GM12878 (cell line): ENCODE measurements at regions not wholly inside any gene's neighbourhood (a gene's known extent, or its start where the extent isn't known, plus 50 kb on each side); places are given as distances from the start of the nearest gene placed in this dataset.

Experiments used
- ATAC-seq: fragments of 200-7000 bp; cut with Tn5 transposase; 3 replicates; pipeline ENCODE4 v1.9.1; 2020; ENCODE audit warnings: mild to moderate bottlenecking, moderate library complexity
- BruUV-seq: library from RNA; stranded (reverse); fragments of 400-500 nt; replicated peaks from 2 replicates; lab custom pipeline; 2021; lab: Mats Ljungman, UMichigan
- CTCF ChIA-PET: fragments of 300-600 bp; sonication (Branson Sonifier 250); formaldehyde crosslinking; extraction: SDS; loops from one replicate; lab custom pipeline; 2021; ENCODE audit warnings: inconsistent platforms; lab: Yijun Ruan, JAX
- POLR2A ChIA-PET: fragments of 350-600 bp; formaldehyde crosslinking; extraction: SDS; loops from one replicate; lab custom pipeline; 2021; ENCODE audit warnings: inconsistent platforms; lab: Charles Lee
- RAD21 ChIA-PET: fragments of 300-600 bp; sonication (Branson Sonifier 250); formaldehyde crosslinking; loops from one replicate; lab custom pipeline; 2023; ENCODE audit warnings: antibody characterized with exemption; ENCODE audit not compliant: unreplicated experiment; lab: Charles Lee
- SMC1A ChIA-PET: fragments of 300-600 bp; sonication (Branson Sonifier 250); formaldehyde crosslinking; loops from one replicate; lab custom pipeline; 2023; ENCODE audit not compliant: unreplicated experiment, uncharacterized antibody; lab: Charles Lee
- DNase-seq: peaks from one replicate; pipeline ENCODE4 v3.0.0-alpha.2; 2011; ENCODE audit warnings: low read depth, low spot score
- FAIRE-seq: peaks from 3 replicates; lab custom pipeline; 2011; peaks lifted over from hg19 to GRCh38; lab: Jason Lieb, UNC
- H2AFZ ChIP-seq: 2 replicates; pipeline ENCODE4 v1.6.0; 2011; ENCODE audit warnings: low read depth, low read length, control low read depth; ENCODE audit not compliant: control insufficient read depth
- H3K27ac ChIP-seq: 2 replicates; pipeline ENCODE4 v1.5.1; 2011; ENCODE audit warnings: control low read depth; ENCODE audit not compliant: control insufficient read depth, insufficient read depth
- H3K27me3 ChIP-seq, 2 experiments: replicated peaks in 1 of 2; 2 replicates each; pipeline versions ENCODE4 v1.6.0 to v1.6.1; 2011; ENCODE audit warnings: low read length in 1 of 2; ENCODE audit not compliant: control insufficient read depth in 2 of 2, insufficient read depth in 2 of 2
- H3K36me3 ChIP-seq, 2 experiments: 2 replicates each; pipeline ENCODE4 v1.5.1; 2011; ENCODE audit warnings: low read length in 1 of 2; ENCODE audit not compliant: control insufficient read depth in 2 of 2, insufficient read depth in 2 of 2
- H3K4me1 ChIP-seq: 2 replicates; pipeline ENCODE4 v1.6.1; 2011; ENCODE audit warnings: mild to moderate bottlenecking, low read length, moderate library complexity, mixed read lengths; ENCODE audit not compliant: control insufficient read depth, insufficient read depth
- H3K4me2 ChIP-seq: 2 replicates; pipeline ENCODE4 v1.6.0; 2011; ENCODE audit warnings: control low read depth; ENCODE audit not compliant: control insufficient read depth, insufficient read depth
- H3K4me3 ChIP-seq: fragments of 200-600 bp; sonication (generic); 2 replicates; pipeline ENCODE4 v1.5.1; 2016
- H3K79me2 ChIP-seq: 2 replicates; pipeline ENCODE4 v1.6.0; 2011; ENCODE audit warnings: low read length; ENCODE audit not compliant: control insufficient read depth, insufficient read depth
- H3K9ac ChIP-seq: 2 replicates; pipeline ENCODE4 v1.8.0; 2011; ENCODE audit warnings: low read length, control low read depth, mixed read lengths; ENCODE audit not compliant: control insufficient read depth, insufficient read depth
- H3K9me3 ChIP-seq: replicated peaks from 3 replicates; pipeline ENCODE4 v1.5.1; 2011; ENCODE audit warnings: mild to moderate bottlenecking, low read length; ENCODE audit not compliant: control insufficient read depth, insufficient read depth
- H4K20me1 ChIP-seq: 2 replicates; pipeline ENCODE4 v1.6.0; 2011; ENCODE audit not compliant: control insufficient read depth, insufficient read depth
- FOXM1 ChIP-seq: IDR thresholded peaks from 2 replicates; pipeline ENCODE4 v1.6.1; 2012; ENCODE audit warnings: low read depth, mild to moderate bottlenecking, inconsistent platforms, low read length, moderate library complexity
- HDAC2 ChIP-seq: fragments of 200-600 bp; sonication (generic); IDR thresholded peaks from 2 replicates; pipeline ENCODE4 v1.6.1; 2017
- IRF4 ChIP-seq: IDR thresholded peaks from 2 replicates; pipeline ENCODE4 v1.6.1; 2011; ENCODE audit warnings: low read depth, low read length
- JUNB ChIP-seq: IDR thresholded peaks from 2 replicates; pipeline ENCODE4 v1.6.1; 2016; ENCODE audit warnings: antibody characterized with exemption, mild to moderate bottlenecking
- NFXL1 ChIP-seq: fragments of 450-650 bp; IDR thresholded peaks from 2 replicates; pipeline ENCODE4 v1.6.1; 2017; ENCODE audit warnings: antibody characterized with exemption, mild to moderate bottlenecking, borderline replicate concordance
- TCF12 ChIP-seq: IDR thresholded peaks from 2 replicates; pipeline ENCODE4 v1.6.1; 2011; ENCODE audit warnings: low read depth, mild to moderate bottlenecking, low read length
- WGBS: methylation state at CpG from one replicate; pipeline ENCODE4 v1.1.6; 2016; ENCODE audit warnings: low lambda C conversion rate; ENCODE audit not compliant: insufficient replicate concordance, insufficient coverage; ENCODE audit errors: missing lambda C conversion rate; 5-methylcytosine and 5-hydroxymethylcytosine counted together
- in situ Hi-C: fragments of 300-500 bp; cut with MboI; formaldehyde crosslinking; loops from 9 replicates; pipeline ENCODE4 v1.14.3; 2018; ENCODE audit warnings: mixed read lengths
- intact Hi-C: fragments of 100-400 bp; cut with micrococcal nuclease; formaldehyde crosslinking; loops from one replicate; pipeline ENCODE4 v1.14.2; 2022; ENCODE audit not compliant: unreplicated experiment
- TF ChIP-seq, protein P1 (sequence below): fragments of 450-650 bp; IDR thresholded peaks from 2 replicates; pipeline ENCODE4 v1.6.1; 2017; ENCODE audit warnings: mild to moderate bottlenecking, moderate library complexity
- TF ChIP-seq, protein P2 (sequence below): fragments of 150-350 bp; IDR thresholded peaks from 2 replicates; pipeline ENCODE4 v1.6.1; 2016; ENCODE audit warnings: low read depth, low read length

DNA sequence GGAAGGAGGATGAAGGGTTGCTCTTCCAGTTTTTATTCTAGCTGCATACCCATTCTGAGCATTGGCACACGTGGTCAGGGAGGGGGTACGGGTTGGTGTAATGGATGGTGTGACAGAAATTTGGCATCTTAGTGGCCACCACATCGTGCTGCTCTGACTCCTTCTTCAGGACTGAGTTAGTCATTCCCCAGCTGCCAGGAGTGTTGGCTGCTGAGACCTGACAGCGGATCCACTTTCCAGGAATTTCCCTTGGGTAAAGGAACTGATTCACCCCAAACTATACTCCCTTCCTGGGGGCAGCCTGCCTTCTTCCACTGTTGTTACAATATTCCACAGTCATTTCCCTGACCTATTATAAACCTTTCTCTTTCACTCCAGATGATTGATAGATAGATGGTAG lies 595.5 kb upstream of the KLHL1 start:
- H3K4me3 ChIP-seq = no peak overlapping the region
- TF ChIP-seq TCF12 (no peak), NFXL1 (no peak), JUNB (no peak)
- FAIRE-seq (no peak), ATAC-seq (no peak), DNase-seq (no peak)
- H3K27me3 ChIP-seq = no peaks in the 10 kb centered on the region
- CTCF ChIA-PET = no interaction called here
- SMC1A ChIA-PET = no interaction called here
- no peak overlapping the region for H3K27ac ChIP-seq
- BruUV-seq = no TSS peak
- H3K9me3 ChIP-seq = no peaks in the 10 kb centered on the region
- H3K4me1 ChIP-seq = no peaks in the 10 kb centered on the region
- H4K20me1 ChIP-seq = no peaks in the 10 kb centered on the region
- 0% methylated on average over 4 of the region's 4 CpGs for WGBS
- in situ Hi-C loops = no loop called here
- no peak overlapping the region for H3K9ac ChIP-seq
- no peak overlapping the region for H2AFZ ChIP-seq
- H3K36me3 ChIP-seq = no peaks in the 10 kb centered on the region
- POLR2A ChIA-PET = no interaction called here
- no peak overlapping the region for H3K4me2 ChIP-seq
- intact Hi-C loops = no loop called here
- RAD21 ChIA-PET = no interaction called here
- H3K79me2 ChIP-seq = no peaks in the 10 kb centered on the region

DNA sequence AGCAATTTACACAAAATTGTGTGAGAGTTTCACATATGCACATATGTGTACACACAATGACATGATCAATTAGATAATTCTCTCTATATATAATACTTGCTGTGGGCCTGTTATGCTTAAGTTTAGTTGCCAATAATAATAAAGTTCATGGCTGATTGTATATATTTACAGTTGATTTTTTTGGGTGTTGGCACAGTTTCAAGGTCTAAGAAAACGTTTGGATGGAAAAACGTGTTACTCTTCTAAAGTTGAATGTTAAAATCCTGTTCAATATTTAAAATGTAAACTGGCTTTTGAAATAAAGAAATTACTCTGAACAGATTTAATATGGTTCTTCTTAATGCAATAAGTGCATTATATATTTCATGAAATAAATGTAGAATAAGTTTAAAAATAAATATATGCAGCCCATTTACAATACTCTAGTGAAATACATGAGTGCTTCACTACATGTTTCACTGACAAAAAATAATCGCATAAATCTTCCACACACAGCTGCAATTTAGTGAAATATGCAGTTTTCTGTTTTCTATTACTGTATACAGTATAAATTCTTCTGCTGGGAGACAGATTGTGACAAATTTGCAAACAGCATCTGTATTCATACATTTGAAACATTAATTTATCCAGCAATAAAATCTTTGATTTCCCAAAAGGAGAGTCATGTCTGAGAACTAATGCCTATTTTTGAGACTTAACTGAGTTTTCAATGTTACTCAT lies 586.9 kb upstream of the KLHL1 start:
- H3K4me2 ChIP-seq = no peak overlapping the region
- H3K27ac ChIP-seq = no peak overlapping the region
- RAD21 ChIA-PET = no interaction called here
- no peak for ATAC-seq
- no peaks in the 10 kb centered on the region for H3K27me3 ChIP-seq
- FAIRE-seq = no peak
- no peaks in the 10 kb centered on the region for H3K79me2 ChIP-seq
- H3K36me3 ChIP-seq = no peaks in the 10 kb centered on the region
- no TSS peak for BruUV-seq
- intact Hi-C loops (no loop called here), in situ Hi-C loops (no loop called here)
- CTCF ChIA-PET = no interaction called here
- POLR2A ChIA-PET = no interaction called here
- SMC1A ChIA-PET = no interaction called here
- no peak for DNase-seq
- H2AFZ ChIP-seq = no peak overlapping the region
- H4K20me1 ChIP-seq = no peaks in the 10 kb centered on the region
- no peak overlapping the region for H3K9ac ChIP-seq
- WGBS = 13% methylated on average over 3 of the region's 3 CpGs
- no peaks in the 10 kb centered on the region for H3K4me1 ChIP-seq
- H3K9me3 ChIP-seq = no peaks in the 10 kb centered on the region
- no peak overlapping the region for H3K4me3 ChIP-seq
- TF ChIP-seq HDAC2 (no peak), FOXM1 (no peak), IRF4 (no peak)
- TF ChIP-seq, protein P1, sequence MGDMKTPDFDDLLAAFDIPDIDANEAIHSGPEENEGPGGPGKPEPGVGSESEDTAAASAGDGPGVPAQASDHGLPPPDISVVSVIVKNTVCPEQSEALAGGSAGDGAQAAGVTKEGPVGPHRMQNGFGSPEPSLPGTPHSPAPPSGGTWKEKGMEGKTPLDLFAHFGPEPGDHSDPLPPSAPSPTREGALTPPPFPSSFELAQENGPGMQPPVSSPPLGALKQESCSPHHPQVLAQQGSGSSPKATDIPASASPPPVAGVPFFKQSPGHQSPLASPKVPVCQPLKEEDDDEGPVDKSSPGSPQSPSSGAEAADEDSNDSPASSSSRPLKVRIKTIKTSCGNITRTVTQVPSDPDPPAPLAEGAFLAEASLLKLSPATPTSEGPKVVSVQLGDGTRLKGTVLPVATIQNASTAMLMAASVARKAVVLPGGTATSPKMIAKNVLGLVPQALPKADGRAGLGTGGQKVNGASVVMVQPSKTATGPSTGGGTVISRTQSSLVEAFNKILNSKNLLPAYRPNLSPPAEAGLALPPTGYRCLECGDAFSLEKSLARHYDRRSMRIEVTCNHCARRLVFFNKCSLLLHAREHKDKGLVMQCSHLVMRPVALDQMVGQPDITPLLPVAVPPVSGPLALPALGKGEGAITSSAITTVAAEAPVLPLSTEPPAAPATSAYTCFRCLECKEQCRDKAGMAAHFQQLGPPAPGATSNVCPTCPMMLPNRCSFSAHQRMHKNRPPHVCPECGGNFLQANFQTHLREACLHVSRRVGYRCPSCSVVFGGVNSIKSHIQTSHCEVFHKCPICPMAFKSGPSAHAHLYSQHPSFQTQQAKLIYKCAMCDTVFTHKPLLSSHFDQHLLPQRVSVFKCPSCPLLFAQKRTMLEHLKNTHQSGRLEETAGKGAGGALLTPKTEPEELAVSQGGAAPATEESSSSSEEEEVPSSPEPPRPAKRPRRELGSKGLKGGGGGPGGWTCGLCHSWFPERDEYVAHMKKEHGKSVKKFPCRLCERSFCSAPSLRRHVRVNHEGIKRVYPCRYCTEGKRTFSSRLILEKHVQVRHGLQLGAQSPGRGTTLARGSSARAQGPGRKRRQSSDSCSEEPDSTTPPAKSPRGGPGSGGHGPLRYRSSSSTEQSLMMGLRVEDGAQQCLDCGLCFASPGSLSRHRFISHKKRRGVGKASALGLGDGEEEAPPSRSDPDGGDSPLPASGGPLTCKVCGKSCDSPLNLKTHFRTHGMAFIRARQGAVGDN = no peak
- TF ChIP-seq, protein P2, sequence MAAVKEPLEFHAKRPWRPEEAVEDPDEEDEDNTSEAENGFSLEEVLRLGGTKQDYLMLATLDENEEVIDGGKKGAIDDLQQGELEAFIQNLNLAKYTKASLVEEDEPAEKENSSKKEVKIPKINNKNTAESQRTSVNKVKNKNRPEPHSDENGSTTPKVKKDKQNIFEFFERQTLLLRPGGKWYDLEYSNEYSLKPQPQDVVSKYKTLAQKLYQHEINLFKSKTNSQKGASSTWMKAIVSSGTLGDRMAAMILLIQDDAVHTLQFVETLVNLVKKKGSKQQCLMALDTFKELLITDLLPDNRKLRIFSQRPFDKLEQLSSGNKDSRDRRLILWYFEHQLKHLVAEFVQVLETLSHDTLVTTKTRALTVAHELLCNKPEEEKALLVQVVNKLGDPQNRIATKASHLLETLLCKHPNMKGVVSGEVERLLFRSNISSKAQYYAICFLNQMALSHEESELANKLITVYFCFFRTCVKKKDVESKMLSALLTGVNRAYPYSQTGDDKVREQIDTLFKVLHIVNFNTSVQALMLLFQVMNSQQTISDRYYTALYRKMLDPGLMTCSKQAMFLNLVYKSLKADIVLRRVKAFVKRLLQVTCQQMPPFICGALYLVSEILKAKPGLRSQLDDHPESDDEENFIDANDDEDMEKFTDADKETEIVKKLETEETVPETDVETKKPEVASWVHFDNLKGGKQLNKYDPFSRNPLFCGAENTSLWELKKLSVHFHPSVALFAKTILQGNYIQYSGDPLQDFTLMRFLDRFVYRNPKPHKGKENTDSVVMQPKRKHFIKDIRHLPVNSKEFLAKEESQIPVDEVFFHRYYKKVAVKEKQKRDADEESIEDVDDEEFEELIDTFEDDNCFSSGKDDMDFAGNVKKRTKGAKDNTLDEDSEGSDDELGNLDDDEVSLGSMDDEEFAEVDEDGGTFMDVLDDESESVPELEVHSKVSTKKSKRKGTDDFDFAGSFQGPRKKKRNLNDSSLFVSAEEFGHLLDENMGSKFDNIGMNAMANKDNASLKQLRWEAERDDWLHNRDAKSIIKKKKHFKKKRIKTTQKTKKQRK = no peak
